GM13977 (cell line): ENCODE measurements at regions not wholly inside any gene's neighbourhood (a gene's known extent, or its start where the extent isn't known, plus 50 kb on each side); places are given as distances from the start of the nearest gene placed in this dataset.
A peak's percentile ranks its signal among the peaks of the same experiment; 100 is the strongest.

Source experiments
- DNase-seq: peaks from one replicate; pipeline ENCODE4 v3.0.0; 2012; ENCODE audit warnings: low spot score
- CTCF ChIP-seq: IDR thresholded peaks from 2 replicates; pipeline ENCODE4 v1.5.1; 2012; ENCODE audit warnings: mild to moderate bottlenecking, control low read depth; ENCODE audit not compliant: insufficient read depth; ENCODE audit errors: extremely low read depth, missing control alignments
- in situ Hi-C: fragments of 300-500 bp; cut with MboI; formaldehyde crosslinking; loops from one replicate; pipeline ENCODE4 v1.12.0; 2022; ENCODE audit warnings: low sequenced_read_pairs, low pct_unique_long_range_greater_than_20kb, mixed read lengths, inconsistent platforms; ENCODE audit not compliant: unreplicated experiment

- in situ Hi-C loops = no loop called here
- DNase-seq = no peak
- TF ChIP-seq CTCF = no peak
Observed at GRCh38 chr3:31461426-31461825, 71.3 kb upstream of the STT3B start.

GRCh38 chr3:31462050-31462569 is 70.6 kb upstream of the STT3B start:
- in situ Hi-C loops = no loop called here

GRCh38 chr3:31465999-31466398 is 66.7 kb upstream of the STT3B start:
- in situ Hi-C loops = no loop called here

More at GRCh38 chr3:31462050-31462569, 70.6 kb upstream of the STT3B start:
- TF ChIP-seq CTCF = peak; percentile 10
- peak; percentile 54 for DNase-seq

GRCh38 chr3:31466866-31467265 is 65.9 kb upstream of the STT3B start:
- in situ Hi-C loops = no loop called here
- no peak for DNase-seq
- no peak for TF ChIP-seq CTCF

More at GRCh38 chr3:31465999-31466398, 66.7 kb upstream of the STT3B start:
- DNase-seq = no peak
- no peak for TF ChIP-seq CTCF

- no peak for TF ChIP-seq CTCF
- no peak for DNase-seq
- in situ Hi-C loops = no loop called here
Observed at GRCh38 chr3:31468433-31468832, 64.3 kb upstream of the STT3B start.

- in situ Hi-C loops = no loop called here
- DNase-seq = no peak
- no peak for TF ChIP-seq CTCF
Observed at GRCh38 chr3:31469385-31469784, 63.3 kb upstream of the STT3B start.
